GM18520 (cell line): ENCODE measurements at regions not wholly inside any gene's neighbourhood (a gene's known extent, or its start where the extent isn't known, plus 50 kb on each side); places are given as distances from the start of the nearest gene placed in this dataset.

Source experiments
- ATAC-seq: cut with Tn5 transposase; IDR thresholded peaks from one replicate; pipeline ENCODE4 v1.9.1; 2021; ENCODE audit not compliant: unreplicated experiment

- ATAC-seq, result no peak
These were observed 146.3 kb upstream of the SP8 start for GRCh38 chr7:20932785-20933527.

- ATAC-seq, result no peak
These were observed 158.8 kb upstream of the SP8 start for GRCh38 chr7:20945451-20945850.

GRCh38 chr7:20952916-20953315, 166.2 kb upstream of the SP8 start:
- ATAC-seq, result no peak

GRCh38 chr7:20954711-20955619, 168.3 kb upstream of the SP8 start:
- no peak for ATAC-seq

GRCh38 chr7:20958572-20958971, 171.9 kb upstream of the SP8 start:
- no peak for ATAC-seq

GRCh38 chr7:20959281-20959680, 172.6 kb upstream of the SP8 start:
- no peak for ATAC-seq

GRCh38 chr7:20963556-20964280, 177.0 kb upstream of the SP8 start:
- no peak for ATAC-seq

GRCh38 chr7:20964281-20964918, 177.7 kb upstream of the SP8 start:
- no peak for ATAC-seq

- ATAC-seq, result no peak
These were observed 184.5 kb upstream of the SP8 start for GRCh38 chr7:20971219-20971618.

- no peak for ATAC-seq
These were observed 193.5 kb upstream of the SP8 start for GRCh38 chr7:20980232-20980631.

- no peak for ATAC-seq
These were observed 194.1 kb upstream of the SP8 start for GRCh38 chr7:20980668-20981264.

GRCh38 chr7:20988340-20988739, 201.7 kb upstream of the SP8 start:
- no peak for ATAC-seq

GRCh38 chr7:20991544-20991943, 204.9 kb upstream of the SP8 start:
- ATAC-seq, result no peak

- ATAC-seq, result no peak
These were observed 207.0 kb upstream of the SP8 start for GRCh38 chr7:20993693-20994092.

- no peak for ATAC-seq
These were observed 211.6 kb upstream of the SP8 start for GRCh38 chr7:20998309-20998708.

- ATAC-seq, result no peak
These were observed 224.5 kb upstream of the SP8 start for GRCh38 chr7:21011153-21011552.

GRCh38 chr7:21013765-21014539, 227.3 kb upstream of the SP8 start:
- no peak for ATAC-seq

- no peak for ATAC-seq
These were observed 234.0 kb upstream of the SP8 start for GRCh38 chr7:21020667-21021066.

GRCh38 chr7:21023841-21024484, 237.3 kb upstream of the SP8 start:
- ATAC-seq, result no peak
